ENCODE measurements at regions not wholly inside any gene's neighbourhood (a gene's known extent, or its start where the extent isn't known, plus 50 kb on each side); places are given as distances from the start of the nearest gene placed in this dataset.

DNA sequence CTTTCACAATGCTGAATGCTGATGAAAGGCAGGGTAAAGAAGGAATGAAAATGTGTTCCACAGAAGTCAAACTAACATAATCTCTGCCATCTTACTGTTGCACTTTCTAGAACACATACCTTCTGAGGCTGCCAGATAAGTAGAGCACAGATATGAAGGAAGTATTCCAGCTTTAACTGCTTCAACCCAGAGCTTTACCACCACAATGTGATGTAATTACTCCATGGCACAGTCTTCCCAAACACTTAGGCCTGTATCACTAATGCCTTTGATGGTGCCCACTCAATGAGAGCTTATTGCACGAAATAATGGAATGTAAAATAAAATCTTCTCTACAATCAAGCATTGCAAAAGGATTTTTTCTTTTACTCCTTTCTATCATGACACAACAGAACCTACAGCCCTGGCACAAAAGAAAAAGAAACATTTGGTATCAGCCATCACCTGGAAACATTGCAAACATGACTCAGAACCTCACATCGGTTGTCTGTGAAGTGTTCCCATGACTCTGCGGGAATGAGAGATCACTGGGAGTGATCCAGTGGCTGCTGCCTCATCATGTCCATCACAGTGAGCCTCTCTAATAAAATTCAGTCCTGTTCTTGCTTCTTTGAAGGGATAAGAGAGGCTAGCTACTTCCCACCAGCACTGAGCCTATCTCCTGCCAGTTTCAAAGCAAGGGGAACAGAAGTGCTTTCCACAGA lies 385.8 kb downstream of the EFNA5 start:
- no peaks in the 10 kb centered on the region for H3K36me3 ChIP-seq
- no peaks in the 10 kb centered on the region for H3K4me1 ChIP-seq
- H3K9me3 ChIP-seq, result no peaks in the 10 kb centered on the region
- intact Hi-C loops (cut with DNase I; ENCODE audit: low total_unique reads) (no loop called here), in situ Hi-C loops (cut with MboI; ENCODE audit: low sequenced_read_pairs in 4 of 4) (no loop called here)
- H3K27me3 ChIP-seq, result no peaks in the 10 kb centered on the region
- DNase-seq (no peak), ATAC-seq (no peak)
- TF ChIP-seq POLR2A (IDR thresholded peaks at IDR 0.05), result no peak
- TF ChIP-seq, protein P1, sequence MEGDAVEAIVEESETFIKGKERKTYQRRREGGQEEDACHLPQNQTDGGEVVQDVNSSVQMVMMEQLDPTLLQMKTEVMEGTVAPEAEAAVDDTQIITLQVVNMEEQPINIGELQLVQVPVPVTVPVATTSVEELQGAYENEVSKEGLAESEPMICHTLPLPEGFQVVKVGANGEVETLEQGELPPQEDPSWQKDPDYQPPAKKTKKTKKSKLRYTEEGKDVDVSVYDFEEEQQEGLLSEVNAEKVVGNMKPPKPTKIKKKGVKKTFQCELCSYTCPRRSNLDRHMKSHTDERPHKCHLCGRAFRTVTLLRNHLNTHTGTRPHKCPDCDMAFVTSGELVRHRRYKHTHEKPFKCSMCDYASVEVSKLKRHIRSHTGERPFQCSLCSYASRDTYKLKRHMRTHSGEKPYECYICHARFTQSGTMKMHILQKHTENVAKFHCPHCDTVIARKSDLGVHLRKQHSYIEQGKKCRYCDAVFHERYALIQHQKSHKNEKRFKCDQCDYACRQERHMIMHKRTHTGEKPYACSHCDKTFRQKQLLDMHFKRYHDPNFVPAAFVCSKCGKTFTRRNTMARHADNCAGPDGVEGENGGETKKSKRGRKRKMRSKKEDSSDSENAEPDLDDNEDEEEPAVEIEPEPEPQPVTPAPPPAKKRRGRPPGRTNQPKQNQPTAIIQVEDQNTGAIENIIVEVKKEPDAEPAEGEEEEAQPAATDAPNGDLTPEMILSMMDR (IDR thresholded peaks at IDR 0.05 in 4 of 5, conservative IDR thresholded peaks at IDR 0.05 in 1 of 5), result no peak
- no peak overlapping the region for H3K4me3 ChIP-seq
- H3K27ac ChIP-seq, result no peak overlapping the region

DNA sequence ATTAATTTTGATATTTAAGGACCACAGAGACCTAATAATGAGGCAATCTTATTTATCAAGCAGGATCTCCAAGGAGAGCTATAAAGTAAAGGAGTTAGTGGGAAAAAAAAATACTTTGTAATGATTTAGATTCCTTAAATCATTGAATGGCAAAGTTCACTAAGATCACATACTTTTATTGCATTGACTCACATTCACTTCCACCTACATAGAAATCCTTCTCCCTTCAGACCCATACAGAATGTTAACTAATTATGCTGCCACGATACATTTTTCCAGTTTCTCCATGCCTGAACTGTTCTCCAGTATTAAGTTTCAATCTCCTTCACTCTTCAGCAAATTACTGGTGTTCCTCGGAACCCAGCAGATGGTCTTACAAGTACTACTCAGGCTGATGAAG lies 388.7 kb downstream of the EFNA5 start:
- Histone ChIP-seq H3K4me3 (no peak overlapping the region), H3K9me3 (no peaks in the 10 kb centered on the region), H3K4me1 (no peaks in the 10 kb centered on the region), H3K27ac (no peak overlapping the region), H3K36me3 (no peaks in the 10 kb centered on the region), H3K27me3 (no peaks in the 10 kb centered on the region)
- intact Hi-C loops (cut with DNase I; ENCODE audit: low total_unique reads), result no loop called here
- in situ Hi-C loops (cut with MboI; ENCODE audit: low sequenced_read_pairs in 4 of 4), result no loop called here
- ATAC-seq (no peak), DNase-seq (no peak)
- TF ChIP-seq, protein P1 (IDR thresholded peaks at IDR 0.05 in 4 of 5, conservative IDR thresholded peaks at IDR 0.05 in 1 of 5), result no peak
- no peak for TF ChIP-seq POLR2A (IDR thresholded peaks at IDR 0.05)

DNA sequence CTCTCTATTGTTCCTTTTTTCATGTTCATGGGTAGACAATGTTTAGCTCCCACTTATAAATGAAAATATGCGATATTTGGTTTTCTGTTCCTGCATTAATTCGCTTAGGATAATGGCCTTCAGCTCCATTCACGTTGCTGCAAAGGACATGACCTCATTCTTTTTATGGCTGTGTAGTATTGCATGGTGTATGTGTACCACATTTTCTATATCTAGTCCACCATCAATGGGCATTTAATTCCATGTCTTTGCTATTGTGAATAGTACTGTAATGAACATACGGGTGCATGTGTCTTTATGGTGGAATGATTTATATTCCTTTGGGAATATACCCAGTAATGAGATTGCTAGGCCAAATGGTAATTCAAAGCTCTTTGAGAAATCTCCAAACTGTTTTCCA lies 392.0 kb downstream of the EFNA5 start:
- Histone ChIP-seq H3K4me3 (no peak overlapping the region), H3K27me3 (no peaks in the 10 kb centered on the region), H3K4me1 (no peaks in the 10 kb centered on the region), H3K27ac (no peak overlapping the region), H3K9me3 (no peaks in the 10 kb centered on the region), H3K36me3 (no peaks in the 10 kb centered on the region)
- in situ Hi-C loops (cut with MboI; ENCODE audit: low sequenced_read_pairs in 4 of 4), result no loop called here
- intact Hi-C loops (cut with DNase I; ENCODE audit: low total_unique reads), result no loop called here
- ATAC-seq (no peak), DNase-seq (no peak)
- TF ChIP-seq, protein P1 (IDR thresholded peaks at IDR 0.05 in 4 of 5, conservative IDR thresholded peaks at IDR 0.05 in 1 of 5), result no peak
- no peak for TF ChIP-seq POLR2A (IDR thresholded peaks at IDR 0.05)

GRCh38 chr5:107277485-107278125 lies 393.1 kb downstream of the EFNA5 start:
- intact Hi-C loops (cut with DNase I; ENCODE audit: low total_unique reads) (no loop called here), in situ Hi-C loops (cut with MboI; ENCODE audit: low sequenced_read_pairs in 4 of 4) (no loop called here)
- DNase-seq (no peak), ATAC-seq (no peak)
- Histone ChIP-seq H3K27ac (no peak overlapping the region), H3K9me3 (no peaks in the 10 kb centered on the region), H3K27me3 (no peaks in the 10 kb centered on the region), H3K4me3 (no peak overlapping the region), H3K36me3 (no peaks in the 10 kb centered on the region), H3K4me1 (no peaks in the 10 kb centered on the region)
- TF ChIP-seq POLR2A (IDR thresholded peaks at IDR 0.05), result no peak
- TF ChIP-seq, protein P1 (IDR thresholded peaks at IDR 0.05 in 4 of 5, conservative IDR thresholded peaks at IDR 0.05 in 1 of 5), result no peak
